Prostate gland (tissue), 2 donors: ENCODE measurements at regions not wholly inside any gene's neighbourhood (a gene's known extent, or its start where the extent isn't known, plus 50 kb on each side); places are given as distances from the start of the nearest gene placed in this dataset.
"Not testable (repeated sequence)": the region's sequence is repeated elsewhere in the genome, so short reads cannot be mapped to it uniquely, and the experiment has no call there.

Experiments used
- DNase-seq: peaks from one replicate; pipeline ENCODE4 v3.0.0-alpha.2; 2019; ENCODE audit warnings: low spot score
- H3K27ac ChIP-seq, 2 donors: fragments of 200-600 bp; sonication (generic); 2 replicates each; pipeline ENCODE4 v1.5.1; 2017 to 2019
- H3K27me3 ChIP-seq: fragments of 200-600 bp; sonication (generic); replicated peaks from 2 replicates; pipeline ENCODE4 v1.5.1; 2019; ENCODE audit not compliant: insufficient read depth
- H3K36me3 ChIP-seq, 2 donors: fragments of 200-600 bp; sonication (generic); 1 replicate in 1 of 2; 2 replicates in 1 of 2; pipeline versions ENCODE4 v1.5.1 to v1.8.1; 2017 to 2019
- H3K4me1 ChIP-seq: fragments of 200-600 bp; sonication (generic); replicated peaks from 2 replicates; pipeline ENCODE4 v1.5.1; 2019
- H3K4me3 ChIP-seq, 2 donors: fragments of 200-600 bp; sonication (generic); 2 replicates each; pipeline ENCODE4 v1.5.1; 2017 to 2019
- H3K9me3 ChIP-seq: fragments of 200-600 bp; sonication (generic); 2 replicates; pipeline ENCODE4 v1.5.1; 2017
- POLR2A ChIP-seq: fragments of 450-650 bp; IDR thresholded peaks from one replicate; pipeline ENCODE4 v1.6.1; 2016; ENCODE audit warnings: antibody characterized with exemption, mild to moderate bottlenecking
- POLR2AphosphoS5 ChIP-seq: sonication (generic); formaldehyde crosslinking; IDR thresholded peaks from one replicate; pipeline ENCODE4 v1.6.1; 2017; ENCODE audit warnings: antibody characterized with exemption
- WGBS: methylation state at CpG from one replicate; pipeline ENCODE4 v1.1.5; 2018; 5-methylcytosine and 5-hydroxymethylcytosine counted together
- intact Hi-C: fragments of 100-400 bp; cut with DNase I; formaldehyde crosslinking; loops from one replicate; pipeline ENCODE4 v1.14.2; 2022
- TF ChIP-seq, protein P1 (sequence below), 4 experiments: fragments of 200-600 bp in 2 of 4; fragments of 450-650 bp in 2 of 4; sonication (generic) in 2 of 4; IDR thresholded peaks; 1 replicate in 3 of 4; 2 replicates in 1 of 4; pipeline ENCODE4 v1.5.1; 2016 to 2019; ENCODE audit warnings: antibody characterized with exemption in 4 of 4, mild to moderate bottlenecking in 2 of 4, moderate library complexity in 2 of 4

DNA sequence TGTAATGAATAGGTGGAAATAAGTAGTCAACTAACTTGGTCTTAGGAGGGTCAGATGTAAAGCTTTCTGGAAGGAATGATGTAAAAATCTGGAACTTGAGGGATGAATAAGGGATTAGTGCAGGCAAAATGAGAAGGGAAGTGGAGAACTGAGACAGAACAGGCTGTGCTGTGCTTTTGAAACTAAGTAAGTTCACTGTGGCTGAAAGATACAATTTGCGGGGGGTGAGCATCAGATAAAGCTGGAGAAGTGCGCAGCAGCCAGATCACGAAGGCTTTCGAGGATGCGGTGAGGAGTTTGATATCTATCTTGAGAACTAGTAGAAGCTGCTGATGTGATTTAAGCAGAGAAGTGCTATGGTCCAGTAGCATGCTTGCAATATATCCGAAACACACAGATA lies 247.8 kb downstream of the RNF144B start:
- H3K4me3 ChIP-seq: no peak overlapping the region
- TF ChIP-seq, protein P1, sequence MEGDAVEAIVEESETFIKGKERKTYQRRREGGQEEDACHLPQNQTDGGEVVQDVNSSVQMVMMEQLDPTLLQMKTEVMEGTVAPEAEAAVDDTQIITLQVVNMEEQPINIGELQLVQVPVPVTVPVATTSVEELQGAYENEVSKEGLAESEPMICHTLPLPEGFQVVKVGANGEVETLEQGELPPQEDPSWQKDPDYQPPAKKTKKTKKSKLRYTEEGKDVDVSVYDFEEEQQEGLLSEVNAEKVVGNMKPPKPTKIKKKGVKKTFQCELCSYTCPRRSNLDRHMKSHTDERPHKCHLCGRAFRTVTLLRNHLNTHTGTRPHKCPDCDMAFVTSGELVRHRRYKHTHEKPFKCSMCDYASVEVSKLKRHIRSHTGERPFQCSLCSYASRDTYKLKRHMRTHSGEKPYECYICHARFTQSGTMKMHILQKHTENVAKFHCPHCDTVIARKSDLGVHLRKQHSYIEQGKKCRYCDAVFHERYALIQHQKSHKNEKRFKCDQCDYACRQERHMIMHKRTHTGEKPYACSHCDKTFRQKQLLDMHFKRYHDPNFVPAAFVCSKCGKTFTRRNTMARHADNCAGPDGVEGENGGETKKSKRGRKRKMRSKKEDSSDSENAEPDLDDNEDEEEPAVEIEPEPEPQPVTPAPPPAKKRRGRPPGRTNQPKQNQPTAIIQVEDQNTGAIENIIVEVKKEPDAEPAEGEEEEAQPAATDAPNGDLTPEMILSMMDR (IDR thresholded peaks at IDR 0.05): no peak
- TF ChIP-seq POLR2A: no peak
- TF ChIP-seq POLR2AphosphoS5: no peak
- no peak for DNase-seq
- WGBS: 78% methylated on average over 6 of the region's 6 CpGs
- H3K9me3 ChIP-seq: no peaks in the 10 kb centered on the region
- H3K27me3 ChIP-seq: no peaks in the 10 kb centered on the region
- H3K4me1 ChIP-seq: no peaks in the 10 kb centered on the region
- intact Hi-C loops: no loop called here
- H3K36me3 ChIP-seq: no peaks in the 10 kb centered on the region
- no peak overlapping the region for H3K27ac ChIP-seq

- Histone ChIP-seq H3K4me3 (no peak overlapping the region), H3K4me1 (no peaks in the 10 kb centered on the region), H3K27ac (no peak overlapping the region), H3K36me3 (no peaks in the 10 kb centered on the region), H3K27me3 (no peaks in the 10 kb centered on the region), H3K9me3 (no peaks in the 10 kb centered on the region)
- intact Hi-C loops: no loop called here
- no peak for DNase-seq
- TF ChIP-seq POLR2A (no peak), POLR2AphosphoS5 (no peak)
- TF ChIP-seq, protein P1 (IDR thresholded peaks at IDR 0.05): no peak
These were observed 253.0 kb downstream of the RNF144B start for GRCh38 chr6:18640134-18640533.

DNA sequence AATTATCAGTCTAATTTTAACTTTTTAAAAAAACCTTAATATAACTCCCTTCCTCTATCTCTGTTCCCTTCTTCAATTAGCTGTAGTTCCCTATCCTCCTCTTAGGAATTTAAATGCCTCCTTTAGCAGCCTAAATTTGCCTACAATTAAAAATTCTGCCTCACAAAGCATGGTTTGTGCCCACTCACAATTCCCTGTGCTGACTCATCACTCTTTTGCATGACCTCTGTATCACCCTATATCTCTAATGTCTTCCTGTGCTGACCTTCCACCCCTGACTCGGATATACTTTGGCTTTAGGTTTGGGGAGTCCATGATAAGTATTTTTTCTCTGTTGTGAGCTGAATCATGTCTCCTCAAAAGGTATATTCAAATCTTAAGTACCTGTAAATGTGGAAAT lies 253.6 kb downstream of the RNF144B start:
- no peaks in the 10 kb centered on the region for H3K4me1 ChIP-seq
- no peaks in the 10 kb centered on the region for H3K27me3 ChIP-seq
- no peak overlapping the region for H3K27ac ChIP-seq
- DNase-seq: no peak
- no peak overlapping the region for H3K4me3 ChIP-seq
- no peaks in the 10 kb centered on the region for H3K36me3 ChIP-seq
- WGBS: 65% methylated on average over 1 of the region's 1 CpG
- no peaks in the 10 kb centered on the region for H3K9me3 ChIP-seq
- intact Hi-C loops: no loop called here
- TF ChIP-seq POLR2A: no peak

DNA sequence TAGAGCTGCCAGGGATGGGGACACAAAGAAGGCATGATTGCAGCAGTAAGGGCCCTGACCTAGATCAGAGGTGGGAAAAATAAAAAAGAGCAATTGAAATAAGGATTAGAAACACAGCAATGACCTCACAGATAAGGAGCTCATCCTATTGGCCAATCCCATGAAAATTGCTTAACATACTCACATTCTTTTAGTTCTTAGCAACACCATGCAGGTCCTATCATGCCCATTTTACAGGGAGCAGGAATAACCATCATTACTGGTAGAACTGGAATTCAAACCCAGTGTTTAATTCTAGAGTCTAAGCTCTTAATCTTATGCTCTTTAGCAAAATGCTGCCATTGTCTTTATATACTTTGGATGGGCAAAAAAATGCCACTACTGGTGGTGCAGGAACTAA lies 267.7 kb downstream of the RNF144B start:
- no peak for DNase-seq
- H3K27ac ChIP-seq: no peak overlapping the region

GRCh38 chr6:18656506-18656905 lies 269.4 kb downstream of the RNF144B start:
- H3K36me3 ChIP-seq: no peaks in the 10 kb centered on the region
- 80% methylated on average over 5 of the region's 5 CpGs for WGBS
- no peaks in the 10 kb centered on the region for H3K27me3 ChIP-seq
- H3K4me3 ChIP-seq: no peak overlapping the region
- H3K4me1 ChIP-seq: no peaks in the 10 kb centered on the region
- no peak for TF ChIP-seq POLR2AphosphoS5
- no peak for TF ChIP-seq POLR2A
- TF ChIP-seq, protein P1 (IDR thresholded peaks at IDR 0.05): no peak
- no peak overlapping the region for H3K27ac ChIP-seq
- intact Hi-C loops: no loop called here
- H3K9me3 ChIP-seq: no peaks in the 10 kb centered on the region
- no peak for DNase-seq

More for the DNA sequence above, 267.7 kb downstream of the RNF144B start:
- Histone ChIP-seq H3K27me3 (no peaks in the 10 kb centered on the region), H3K9me3 (no peaks in the 10 kb centered on the region), H3K4me3 (no peak overlapping the region), H3K36me3 (no peaks in the 10 kb centered on the region), H3K4me1 (no peaks in the 10 kb centered on the region)
- TF ChIP-seq, protein P1 (IDR thresholded peaks at IDR 0.05): no peak
- no peak for TF ChIP-seq POLR2A
- no peak for TF ChIP-seq POLR2AphosphoS5
- intact Hi-C loops: no loop called here

GRCh38 chr6:18659994-18660393 lies 272.8 kb downstream of the RNF144B start:
- H3K9me3 ChIP-seq, H3K4me1 ChIP-seq, H3K4me3 ChIP-seq, DNase-seq, H3K36me3 ChIP-seq, intact Hi-C loops, H3K27ac ChIP-seq, H3K27me3 ChIP-seq: not testable (repeated sequence)
- 93% methylated on average over 5 of the region's 5 CpGs for WGBS
